Neuronal stem cell (in vitro differentiated cells): ENCODE measurements at regions not wholly inside any gene's neighbourhood (a gene's known extent, or its start where the extent isn't known, plus 50 kb on each side); places are given as distances from the start of the nearest gene placed in this dataset.

Source experiments
- DNase-seq: peaks from one replicate; pipeline ENCODE4 v3.0.0-alpha.2; 2013; ENCODE audit warnings: low spot score
- H2AFZ ChIP-seq: one replicate; pipeline ENCODE4 v1.6.1; 2013; ENCODE audit warnings: mild to moderate bottlenecking, low read length, inconsistent platforms
- H2AK5ac ChIP-seq: 2 replicates; pipeline ENCODE4 v1.6.1; 2013; ENCODE audit warnings: low read depth, mild to moderate bottlenecking, inconsistent platforms, low read length, moderate library complexity, mixed read lengths
- H2BK120ac ChIP-seq: 2 replicates; pipeline ENCODE4 v1.6.1; 2013; ENCODE audit warnings: low read depth, mild to moderate bottlenecking, inconsistent platforms, low read length, moderate library complexity, mixed read lengths
- H2BK12ac ChIP-seq: one replicate; pipeline ENCODE4 v1.6.1; 2013; ENCODE audit warnings: low read length, inconsistent platforms
- H2BK15ac ChIP-seq: 2 replicates; pipeline ENCODE4 v1.6.1; 2013; ENCODE audit warnings: mild to moderate bottlenecking, low read length, inconsistent platforms, mixed read lengths
- H2BK5ac ChIP-seq: one replicate; pipeline ENCODE4 v1.6.1; 2013; ENCODE audit warnings: inconsistent platforms, mild to moderate bottlenecking, low read length, moderate library complexity
- H3K14ac ChIP-seq: one replicate; pipeline ENCODE4 v1.6.1; 2013; ENCODE audit warnings: low read length, inconsistent platforms
- H3K18ac ChIP-seq: 2 replicates; pipeline ENCODE4 v1.6.1; 2013; ENCODE audit warnings: low read length, inconsistent platforms
- H3K23ac ChIP-seq: 2 replicates; pipeline ENCODE4 v1.6.1; 2013; ENCODE audit warnings: low read depth, mild to moderate bottlenecking, mixed read lengths, low read length, inconsistent platforms; ENCODE audit not compliant: poor library complexity
- H3K27ac ChIP-seq: replicated peaks from 3 replicates; pipeline ENCODE4 v1.5.1; 2013; ENCODE audit warnings: low read length, inconsistent platforms
- H3K27me3 ChIP-seq, 3 experiments: 2 replicates each; pipeline ENCODE4 v1.6.1; 2013; ENCODE audit warnings: low read length in 3 of 3, mild to moderate bottlenecking in 2 of 3, inconsistent platforms in 1 of 3, low read depth in 1 of 3, mixed read lengths in 1 of 3, moderate library complexity in 1 of 3; ENCODE audit not compliant: control insufficient read depth in 3 of 3, insufficient read depth in 3 of 3
- H3K36me3 ChIP-seq, 2 donors: replicated peaks in 1 of 2; 2 replicates each; pipeline ENCODE4 v1.6.1; 2013; ENCODE audit warnings: low read length in 2 of 2; ENCODE audit not compliant: control insufficient read depth in 2 of 2, insufficient read depth in 2 of 2
- H3K4ac ChIP-seq: 2 replicates; pipeline ENCODE4 v1.6.1; 2013; ENCODE audit warnings: inconsistent platforms, mild to moderate bottlenecking, low read length, moderate library complexity
- H3K4me1 ChIP-seq, 2 donors: 1 replicate in 1 of 2; 2 replicates in 1 of 2; pipeline ENCODE4 v1.6.1; 2013; ENCODE audit warnings: low read length in 2 of 2, low read depth in 1 of 2; ENCODE audit not compliant: control insufficient read depth in 2 of 2, insufficient read depth in 1 of 2
- H3K4me2 ChIP-seq: one replicate; pipeline ENCODE4 v1.6.1; 2013; ENCODE audit warnings: mild to moderate bottlenecking, low read length, inconsistent platforms; ENCODE audit not compliant: insufficient read depth, poor library complexity, severe bottlenecking
- H3K4me3 ChIP-seq, 2 donors: 2 replicates each; pipeline ENCODE4 v1.5.1; 2013; ENCODE audit warnings: low read length in 2 of 2, mild to moderate bottlenecking in 2 of 2, inconsistent platforms in 1 of 2, moderate library complexity in 1 of 2
- H3K79me1 ChIP-seq: one replicate; pipeline ENCODE4 v1.6.1; 2013; ENCODE audit warnings: low read depth, mild to moderate bottlenecking, inconsistent platforms, low read length, moderate library complexity
- H3K9ac ChIP-seq: one replicate; pipeline ENCODE4 v1.6.1; 2013; ENCODE audit warnings: mild to moderate bottlenecking, low read depth, low read length, inconsistent platforms; ENCODE audit not compliant: poor library complexity
- H3K9me3 ChIP-seq, 2 donors: replicated peaks in 1 of 2; 2 replicates each; pipeline versions ENCODE3 to v1.6.1; 2013; ENCODE audit warnings: low read length in 2 of 2, mild to moderate bottlenecking in 2 of 2, inconsistent platforms in 1 of 2, low read depth in 1 of 2, mixed read lengths in 1 of 2, moderate library complexity in 1 of 2; ENCODE audit not compliant: control insufficient read depth in 2 of 2, insufficient read depth in 1 of 2
- H4K8ac ChIP-seq: one replicate; pipeline ENCODE4 v1.6.1; 2013; ENCODE audit warnings: low read depth, mild to moderate bottlenecking, inconsistent platforms, low read length, moderate library complexity
- H4K91ac ChIP-seq: one replicate; pipeline ENCODE4 v1.6.1; 2013; ENCODE audit warnings: low read length, low read depth, mild to moderate bottlenecking, inconsistent platforms; ENCODE audit not compliant: poor library complexity
- WGBS, 2 donors: extraction: QIAGEN DNeasy Blood & Tissue Kit; methylation state at CpG; one replicate each; pipeline ENCODE4 v1.1.7; 2013; ENCODE audit warnings: missing lambda C conversion rate in 2 of 2, mixed read lengths in 1 of 2; ENCODE audit not compliant: insufficient read length in 2 of 2, insufficient replicate concordance in 1 of 2; ENCODE audit errors: extremely low coverage in 2 of 2; 5-methylcytosine and 5-hydroxymethylcytosine counted together

GRCh38 chr1:4062992-4063391, 162.9 kb upstream of the C1orf174 start:
- no peak overlapping the region for H2BK5ac ChIP-seq

DNA sequence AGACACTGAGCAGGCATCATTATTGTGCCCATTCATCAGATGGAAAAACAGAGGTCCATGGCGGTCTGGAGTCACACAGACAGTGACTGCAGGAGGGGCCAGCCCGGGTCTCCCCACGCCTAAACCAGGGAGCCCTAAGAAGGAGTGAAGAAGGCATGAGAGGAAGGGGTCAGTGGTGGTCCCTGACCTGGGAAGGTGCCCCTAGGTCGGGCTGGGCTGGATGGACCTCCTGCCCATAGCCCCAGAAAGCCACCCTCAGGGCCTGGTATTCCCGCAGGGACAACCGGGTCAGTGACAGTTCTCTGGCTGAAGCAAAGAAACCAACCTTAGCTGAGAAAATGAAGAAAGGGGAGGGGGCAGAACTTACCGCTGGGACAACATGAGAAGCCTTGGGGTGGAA, 163.4 kb upstream of the C1orf174 start:
- H2BK15ac ChIP-seq = no peak overlapping the region
- no peak overlapping the region for H4K91ac ChIP-seq
- H2AFZ ChIP-seq = no peak overlapping the region
- H3K4me3 ChIP-seq = no peak overlapping the region
- no peak overlapping the region for H3K14ac ChIP-seq
- H2AK5ac ChIP-seq = no peak overlapping the region
- no peaks in the 10 kb centered on the region for H3K79me1 ChIP-seq
- H3K9ac ChIP-seq = no peak overlapping the region
- H2BK5ac ChIP-seq = no peak overlapping the region
- no peak overlapping the region for H3K18ac ChIP-seq
- no peak overlapping the region for H2BK120ac ChIP-seq
- no peak overlapping the region for H4K8ac ChIP-seq
- H3K9me3 ChIP-seq = peaks cover 2 to 12% of the 10 kb centered on the region in 2 donors
- H3K36me3 ChIP-seq = no peaks in the 10 kb centered on the region
- H3K4me1 ChIP-seq = no peaks in the 10 kb centered on the region
- no CpG with 5 or more reads among the region's 7 CpGs for WGBS, 2 donors
- H3K23ac ChIP-seq = no peak overlapping the region
- DNase-seq = no peak
- no peaks in the 10 kb centered on the region for H3K27me3 ChIP-seq
- no peak overlapping the region for H2BK12ac ChIP-seq
- no peak overlapping the region for H3K4ac ChIP-seq
- H3K4me2 ChIP-seq = no peak overlapping the region
- no peak overlapping the region for H3K27ac ChIP-seq

More at GRCh38 chr1:4062992-4063391, 162.9 kb upstream of the C1orf174 start:
- Histone ChIP-seq H3K4me3 (no peak overlapping the region), H3K36me3 (no peaks in the 10 kb centered on the region), H3K27me3 (no peaks in the 10 kb centered on the region), H3K4me2 (no peak overlapping the region), H3K27ac (no peak overlapping the region), H3K14ac (no peak overlapping the region), H4K91ac (no peak overlapping the region), H3K18ac (peak overlapping the region; percentile 53), H2AK5ac (peak overlapping the region; percentile 57), H2BK15ac (peak overlapping the region; percentile 9), H3K4ac (no peak overlapping the region), H3K9ac (no peak overlapping the region), H3K23ac (peak overlapping the region; percentile 17), H4K8ac (no peak overlapping the region), H3K4me1 (no peaks in the 10 kb centered on the region), H3K9me3 (peaks cover 2 to 12% of the 10 kb centered on the region in 2 donors), H2BK120ac (no peak overlapping the region), H2AFZ (no peak overlapping the region), H2BK12ac (no peak overlapping the region), H3K79me1 (no peaks in the 10 kb centered on the region)
- no CpG with 5 or more reads among the region's 15 CpGs for WGBS, 2 donors
- no peak for DNase-seq

DNA sequence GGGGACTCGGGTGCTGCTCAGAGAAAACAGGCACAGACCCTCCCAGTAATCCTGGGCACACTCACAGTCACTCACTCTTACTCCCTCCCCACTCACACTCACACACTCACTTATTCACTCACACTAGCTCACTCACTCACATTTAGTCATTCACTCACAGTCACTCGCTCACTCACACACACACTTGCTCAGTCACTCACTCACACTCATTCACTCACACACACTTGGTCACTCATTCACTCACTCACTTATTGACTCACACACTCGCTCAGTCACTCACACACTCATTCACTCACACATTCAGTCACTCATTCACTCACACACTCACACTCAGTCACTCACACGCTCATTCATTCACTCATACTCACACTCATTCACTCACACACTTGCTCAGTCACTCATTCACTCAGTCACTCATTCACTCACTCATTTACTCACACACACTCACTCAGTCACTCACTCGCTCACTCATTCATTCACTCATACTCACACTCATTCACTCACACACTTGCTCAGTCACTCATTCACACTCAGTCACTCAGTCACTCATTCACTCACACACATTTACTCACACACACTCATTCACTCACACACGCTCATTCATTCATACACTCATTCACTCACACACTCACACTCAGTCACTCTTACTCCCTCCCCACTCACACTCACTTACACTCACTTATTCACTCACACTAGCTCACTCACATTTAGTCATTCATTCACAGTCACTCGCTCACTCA, 164.2 kb upstream of the C1orf174 start:
- no peak overlapping the region for H3K27ac ChIP-seq
- no peak overlapping the region for H3K23ac ChIP-seq
- no peaks in the 10 kb centered on the region for H3K36me3 ChIP-seq
- no peak overlapping the region for H4K8ac ChIP-seq
- H2BK5ac ChIP-seq = no peak overlapping the region
- no peak overlapping the region for H2BK12ac ChIP-seq
- no peak overlapping the region for H3K4me2 ChIP-seq
- no peak overlapping the region for H2BK15ac ChIP-seq
- no peak overlapping the region for H3K18ac ChIP-seq
- no peaks in the 10 kb centered on the region for H3K27me3 ChIP-seq
- DNase-seq = no peak
- peaks cover 2 to 12% of the 10 kb centered on the region in 2 donors for H3K9me3 ChIP-seq
- no peak overlapping the region for H3K4ac ChIP-seq
- H2AK5ac ChIP-seq = no peak overlapping the region
- no peak overlapping the region for H2AFZ ChIP-seq
- no peaks in the 10 kb centered on the region for H3K4me1 ChIP-seq
- WGBS, 2 donors = 100% methylated on average over 1 to 2 of the region's 7 CpGs
- H4K91ac ChIP-seq = no peak overlapping the region
- no peak overlapping the region for H2BK120ac ChIP-seq
- H3K79me1 ChIP-seq = no peaks in the 10 kb centered on the region
- no peak overlapping the region for H3K4me3 ChIP-seq
- H3K9ac ChIP-seq = peak overlapping the region; percentile 4
- no peak overlapping the region for H3K14ac ChIP-seq

- peak overlapping the region in 1 of 2 donors; percentile 18 for H3K4me3 ChIP-seq
Measured at GRCh38 chr1:4066860-4067599, 167.0 kb upstream of the C1orf174 start.

More at GRCh38 chr1:4066860-4067599, 167.0 kb upstream of the C1orf174 start:
- Histone ChIP-seq H2AK5ac (no peak overlapping the region), H3K14ac (no peak overlapping the region), H3K23ac (no peak overlapping the region), H3K79me1 (no peaks in the 10 kb centered on the region), H3K4me1 (no peaks in the 10 kb centered on the region), H2BK12ac (no peak overlapping the region), H3K36me3 (no peaks in the 10 kb centered on the region), H4K8ac (no peak overlapping the region), H3K4ac (no peak overlapping the region), H3K27ac (no peak overlapping the region), H2BK5ac (no peak overlapping the region), H2BK15ac (no peak overlapping the region), H2AFZ (no peak overlapping the region), H3K4me2 (no peak overlapping the region), H3K27me3 (peaks cover 0 to 5% (median 0%) of the 10 kb centered on the region in 3 experiments), H3K9me3 (peaks cover 2 to 12% of the 10 kb centered on the region in 2 donors), H2BK120ac (no peak overlapping the region), H4K91ac (no peak overlapping the region), H3K18ac (no peak overlapping the region), H3K9ac (no peak overlapping the region)
- DNase-seq = no peak
- WGBS, 2 donors = 100% methylated on average over 1 of the region's 3 CpGs
